ENCODE measurements at regions not wholly inside any gene's neighbourhood (a gene's known extent, or its start where the extent isn't known, plus 50 kb on each side); places are given as distances from the start of the nearest gene placed in this dataset.

DNA sequence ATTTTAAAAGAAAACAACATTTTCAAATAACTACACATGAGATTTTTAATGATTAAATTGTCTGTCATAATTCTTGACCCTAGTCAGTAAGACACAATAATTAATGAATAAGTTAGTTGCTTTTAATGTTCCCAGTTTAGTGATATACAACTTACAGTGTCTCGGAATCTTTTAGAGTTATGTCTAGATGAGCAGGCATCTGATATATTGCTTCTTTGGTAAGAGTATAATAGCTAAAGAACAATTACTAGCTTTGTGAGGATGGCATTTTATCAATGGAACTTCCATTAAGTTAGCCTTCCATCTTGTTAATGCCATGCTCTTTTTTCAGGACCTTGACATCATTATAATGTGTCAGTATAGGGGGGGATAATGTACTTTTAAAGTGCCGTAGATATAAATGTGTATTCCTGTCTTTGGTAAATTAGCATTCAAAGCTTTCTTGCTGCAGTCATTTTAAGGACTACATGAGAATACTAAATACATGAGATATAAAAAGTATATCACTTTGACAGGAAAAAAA is 425.1 kb downstream of the PDHA2 start:
- TF ChIP-seq, protein P1, sequence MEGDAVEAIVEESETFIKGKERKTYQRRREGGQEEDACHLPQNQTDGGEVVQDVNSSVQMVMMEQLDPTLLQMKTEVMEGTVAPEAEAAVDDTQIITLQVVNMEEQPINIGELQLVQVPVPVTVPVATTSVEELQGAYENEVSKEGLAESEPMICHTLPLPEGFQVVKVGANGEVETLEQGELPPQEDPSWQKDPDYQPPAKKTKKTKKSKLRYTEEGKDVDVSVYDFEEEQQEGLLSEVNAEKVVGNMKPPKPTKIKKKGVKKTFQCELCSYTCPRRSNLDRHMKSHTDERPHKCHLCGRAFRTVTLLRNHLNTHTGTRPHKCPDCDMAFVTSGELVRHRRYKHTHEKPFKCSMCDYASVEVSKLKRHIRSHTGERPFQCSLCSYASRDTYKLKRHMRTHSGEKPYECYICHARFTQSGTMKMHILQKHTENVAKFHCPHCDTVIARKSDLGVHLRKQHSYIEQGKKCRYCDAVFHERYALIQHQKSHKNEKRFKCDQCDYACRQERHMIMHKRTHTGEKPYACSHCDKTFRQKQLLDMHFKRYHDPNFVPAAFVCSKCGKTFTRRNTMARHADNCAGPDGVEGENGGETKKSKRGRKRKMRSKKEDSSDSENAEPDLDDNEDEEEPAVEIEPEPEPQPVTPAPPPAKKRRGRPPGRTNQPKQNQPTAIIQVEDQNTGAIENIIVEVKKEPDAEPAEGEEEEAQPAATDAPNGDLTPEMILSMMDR (optimal IDR thresholded peaks at IDR 0.05 in 1 of 3, IDR thresholded peaks at IDR 0.05 in 1 of 3, conservative IDR thresholded peaks at IDR 0.05 in 1 of 3; ENCODE audit: extremely low read depth in 1 of 3, insufficient read depth in 2 of 3, low read length in 3 of 3): no peak
- TF ChIP-seq EZH2 (IDR thresholded peaks at IDR 0.05; ENCODE audit: low read length): no peak

Measured in keratinocyte (primary cell).